Mesendoderm (in vitro differentiated cells): ENCODE measurements at regions not wholly inside any gene's neighbourhood (a gene's known extent, or its start where the extent isn't known, plus 50 kb on each side); places are given as distances from the start of the nearest gene placed in this dataset.

Source experiments
- DNase-seq: peaks from one replicate; pipeline ENCODE4 v3.0.0; 2013
- H2AK5ac ChIP-seq: 2 replicates; pipeline ENCODE4 v1.6.1; 2013; ENCODE audit warnings: low read length, inconsistent platforms
- H2BK120ac ChIP-seq: 2 replicates; pipeline ENCODE4 v1.6.1; 2013; ENCODE audit warnings: low read depth, mild to moderate bottlenecking, low read length, moderate library complexity, mixed read lengths
- H2BK15ac ChIP-seq: replicated peaks from 2 replicates; pipeline ENCODE4 v1.6.1; 2013; ENCODE audit warnings: low read depth, mild to moderate bottlenecking, moderate library complexity
- H2BK5ac ChIP-seq: 2 replicates; pipeline ENCODE4 v1.6.1; 2013; ENCODE audit warnings: low read length, inconsistent platforms
- H3K18ac ChIP-seq: 2 replicates; pipeline ENCODE4 v1.6.1; 2013; ENCODE audit warnings: mild to moderate bottlenecking, low read length, mixed read lengths
- H3K23ac ChIP-seq: one replicate; pipeline ENCODE4 v1.6.1; 2013; ENCODE audit warnings: low read length
- H3K27ac ChIP-seq: 2 replicates; pipeline ENCODE4 v1.5.1; 2013; ENCODE audit warnings: low read depth, mild to moderate bottlenecking, inconsistent platforms, low read length, moderate library complexity
- H3K27me3 ChIP-seq: 2 replicates; pipeline ENCODE4 v1.6.1; 2013; ENCODE audit warnings: low read length, control low read depth, mild to moderate bottlenecking, inconsistent platforms; ENCODE audit not compliant: insufficient read depth, poor library complexity
- H3K36me3 ChIP-seq: 2 replicates; pipeline ENCODE4 v1.6.1; 2013; ENCODE audit warnings: low read length, inconsistent platforms; ENCODE audit not compliant: control insufficient read depth, insufficient read depth
- H3K4ac ChIP-seq: one replicate; pipeline ENCODE4 v1.6.1; 2013; ENCODE audit warnings: low read depth, mild to moderate bottlenecking, low read length, moderate library complexity
- H3K4me1 ChIP-seq: 2 replicates; pipeline ENCODE4 v1.6.1; 2013; ENCODE audit warnings: low read depth, low read length, inconsistent platforms; ENCODE audit not compliant: control insufficient read depth
- H3K4me2 ChIP-seq: 2 replicates; pipeline ENCODE4 v1.6.1; 2013; ENCODE audit warnings: low read length
- H3K4me3 ChIP-seq: 2 replicates; pipeline ENCODE4 v1.5.1; 2013; ENCODE audit warnings: mild to moderate bottlenecking, low read length
- H3K56ac ChIP-seq: one replicate; pipeline ENCODE4 v1.6.1; 2013; ENCODE audit warnings: low read length
- H3K79me1 ChIP-seq: 2 replicates; pipeline ENCODE4 v1.6.1; 2013; ENCODE audit warnings: low read length, inconsistent platforms
- H3K79me2 ChIP-seq: 2 replicates; pipeline ENCODE4 v1.6.1; 2013; ENCODE audit warnings: mild to moderate bottlenecking, low read length; ENCODE audit not compliant: control insufficient read depth, insufficient read depth
- H3K9ac ChIP-seq: 2 replicates; pipeline ENCODE4 v1.6.1; 2013; ENCODE audit warnings: low read length, inconsistent platforms
- H4K5ac ChIP-seq: one replicate; pipeline ENCODE4 v1.6.1; 2013; ENCODE audit warnings: low read length
- H4K8ac ChIP-seq: one replicate; pipeline ENCODE4 v1.6.1; 2013; ENCODE audit warnings: low read depth, mild to moderate bottlenecking, control low read depth, low read length, moderate library complexity
- WGBS: extraction: QIAGEN DNeasy Blood & Tissue Kit; methylation state at CpG from one replicate; pipeline ENCODE4 v1.1.7; 2013; ENCODE audit warnings: low lambda C conversion rate, missing lambda C conversion rate; ENCODE audit not compliant: insufficient coverage; ENCODE audit errors: extremely low coverage; 5-methylcytosine and 5-hydroxymethylcytosine counted together

DNA sequence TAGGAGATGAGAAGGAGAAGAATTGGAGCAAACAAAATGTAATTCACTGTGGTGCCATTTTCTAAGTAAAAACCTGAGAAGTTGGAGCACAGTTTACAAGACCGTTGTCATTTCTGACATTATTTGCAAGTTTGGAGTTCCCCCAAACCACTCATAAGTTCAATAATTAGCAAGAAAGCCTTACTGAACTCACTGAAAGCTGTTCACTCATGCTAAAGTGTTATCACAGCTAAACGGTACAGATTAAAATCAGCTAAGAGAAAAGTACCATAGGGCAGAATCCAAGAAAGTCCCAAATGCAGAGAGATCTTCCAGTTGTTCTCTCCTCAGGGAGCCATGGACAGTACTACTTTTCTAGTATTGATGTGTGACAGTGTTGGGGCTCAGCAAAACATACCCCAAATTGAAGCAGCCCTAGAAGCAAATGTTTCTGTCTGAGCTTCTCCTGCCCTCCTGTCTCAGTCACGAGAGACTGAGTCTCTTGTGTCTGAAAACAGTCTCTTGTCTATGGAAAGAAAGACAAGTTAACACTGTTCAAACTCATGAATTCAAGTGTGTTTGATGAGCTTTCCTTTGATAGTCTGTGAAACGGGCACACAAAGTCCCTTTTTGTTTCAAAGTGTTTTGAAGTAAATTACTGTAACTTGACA, 221.2 kb downstream of the GABRG2 start:
- Histone ChIP-seq H2BK5ac (no peak overlapping the region), H3K79me2 (no peaks in the 10 kb centered on the region), H4K8ac (no peak overlapping the region), H3K4me3 (no peak overlapping the region), H3K4me2 (no peak overlapping the region), H3K27ac (no peak overlapping the region), H4K5ac (no peak overlapping the region), H2BK15ac (peak overlapping the region; percentile 94), H3K18ac (no peak overlapping the region), H3K27me3 (no peaks in the 10 kb centered on the region), H3K23ac (no peak overlapping the region), H3K4ac (no peak overlapping the region), H3K36me3 (no peaks in the 10 kb centered on the region), H2AK5ac (no peak overlapping the region), H3K9ac (no peak overlapping the region), H3K79me1 (no peaks in the 10 kb centered on the region), H3K4me1 (peaks cover 5% of the 10 kb centered on the region), H3K56ac (no peak overlapping the region), H2BK120ac (no peak overlapping the region)
- WGBS = no CpG with 5 or more reads among the region's 4 CpGs
- no peak for DNase-seq

DNA sequence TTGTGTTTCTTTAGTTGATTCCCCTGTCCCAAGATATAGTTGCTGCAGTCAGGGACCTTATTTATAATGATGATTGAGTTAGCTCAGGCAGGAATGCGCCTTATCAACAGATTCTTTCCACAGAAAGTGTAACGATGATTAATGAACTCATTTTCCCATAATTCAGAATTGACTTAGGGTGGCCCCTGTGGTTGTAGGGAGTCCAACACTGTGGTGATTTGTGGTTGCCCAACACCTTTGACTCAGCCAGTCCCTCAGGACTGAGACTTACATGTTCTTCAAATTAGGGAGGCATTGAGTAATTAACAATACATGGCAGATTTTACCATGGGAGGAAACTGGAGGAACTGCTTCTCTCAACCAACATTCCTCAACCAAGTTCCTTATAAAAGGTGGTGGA, 221.9 kb downstream of the GABRG2 start:
- no peak for DNase-seq
- Histone ChIP-seq H2BK5ac (no peak overlapping the region), H3K36me3 (no peaks in the 10 kb centered on the region), H2BK120ac (no peak overlapping the region), H3K27me3 (no peaks in the 10 kb centered on the region), H3K9ac (no peak overlapping the region), H3K79me1 (no peaks in the 10 kb centered on the region), H3K79me2 (no peaks in the 10 kb centered on the region), H2BK15ac (no peak overlapping the region), H4K5ac (no peak overlapping the region), H3K56ac (peak overlapping the region; percentile 2), H3K23ac (no peak overlapping the region), H3K4me3 (no peak overlapping the region), H3K27ac (no peak overlapping the region), H3K4ac (no peak overlapping the region), H4K8ac (no peak overlapping the region), H3K18ac (no peak overlapping the region), H3K4me2 (no peak overlapping the region), H3K4me1 (peaks cover 5% of the 10 kb centered on the region), H2AK5ac (no peak overlapping the region)
- WGBS = no CpG with 5 or more reads among the region's 2 CpGs

DNA sequence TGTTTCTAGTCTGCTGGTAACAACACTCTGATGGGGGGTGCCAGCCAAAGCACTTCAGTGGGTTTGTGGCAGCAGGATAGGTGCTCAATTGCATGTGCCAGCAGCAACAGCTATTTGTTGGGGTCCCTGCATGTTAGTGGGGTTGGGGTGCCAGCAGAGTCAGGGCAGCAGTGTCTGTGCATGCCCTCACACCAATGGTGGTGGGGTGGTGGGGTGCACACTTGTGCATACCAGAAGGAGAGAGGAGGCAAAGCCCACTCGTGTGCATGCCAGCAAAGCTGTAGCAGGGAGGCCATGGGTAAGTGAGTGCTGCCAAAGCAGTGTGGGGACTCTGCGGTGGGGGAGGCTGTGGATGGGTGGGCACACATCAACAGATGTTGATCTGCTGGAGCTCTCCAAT, 232.2 kb downstream of the GABRG2 start:
- no peaks in the 10 kb centered on the region for H3K4me1 ChIP-seq
- no peak overlapping the region for H3K18ac ChIP-seq
- H3K79me2 ChIP-seq = no peaks in the 10 kb centered on the region
- DNase-seq = no peak
- H3K36me3 ChIP-seq = no peaks in the 10 kb centered on the region
- H3K4me3 ChIP-seq = no peak overlapping the region
- H2AK5ac ChIP-seq = no peak overlapping the region
- no peak overlapping the region for H3K4me2 ChIP-seq
- H3K4ac ChIP-seq = no peak overlapping the region
- no CpG with 5 or more reads among the region's 2 CpGs for WGBS
- no peaks in the 10 kb centered on the region for H3K79me1 ChIP-seq
- no peak overlapping the region for H3K56ac ChIP-seq
- H2BK120ac ChIP-seq = no peak overlapping the region
- no peak overlapping the region for H3K9ac ChIP-seq
- no peak overlapping the region for H4K5ac ChIP-seq
- no peak overlapping the region for H3K27ac ChIP-seq
- H3K23ac ChIP-seq = no peak overlapping the region
- no peak overlapping the region for H2BK15ac ChIP-seq
- H2BK5ac ChIP-seq = no peak overlapping the region
- no peak overlapping the region for H4K8ac ChIP-seq
- H3K27me3 ChIP-seq = no peaks in the 10 kb centered on the region

- H2BK5ac ChIP-seq = no peak overlapping the region
- no peak overlapping the region for H3K27ac ChIP-seq
- no peaks in the 10 kb centered on the region for H3K79me1 ChIP-seq
- H4K8ac ChIP-seq = no peak overlapping the region
- H3K27me3 ChIP-seq = no peaks in the 10 kb centered on the region
- no peaks in the 10 kb centered on the region for H3K79me2 ChIP-seq
- H2BK120ac ChIP-seq = no peak overlapping the region
- no peak overlapping the region for H3K18ac ChIP-seq
- no peak overlapping the region for H4K5ac ChIP-seq
- no peaks in the 10 kb centered on the region for H3K36me3 ChIP-seq
- no peaks in the 10 kb centered on the region for H3K4me1 ChIP-seq
- DNase-seq = no peak
- no peak overlapping the region for H2BK15ac ChIP-seq
- no peak overlapping the region for H3K4me2 ChIP-seq
- no peak overlapping the region for H3K4ac ChIP-seq
- no peak overlapping the region for H3K9ac ChIP-seq
- no peak overlapping the region for H3K4me3 ChIP-seq
- H3K23ac ChIP-seq = no peak overlapping the region
- no peak overlapping the region for H3K56ac ChIP-seq
- no peak overlapping the region for H2AK5ac ChIP-seq
These were observed 233.8 kb downstream of the GABRG2 start for GRCh38 chr5:162301356-162301755.

- Histone ChIP-seq H3K23ac (no peak overlapping the region), H2BK5ac (no peak overlapping the region), H3K27ac (no peak overlapping the region), H2AK5ac (no peak overlapping the region), H3K18ac (no peak overlapping the region), H2BK120ac (no peak overlapping the region), H2BK15ac (no peak overlapping the region), H3K4me1 (no peaks in the 10 kb centered on the region), H3K4ac (no peak overlapping the region), H3K27me3 (no peaks in the 10 kb centered on the region), H3K79me1 (no peaks in the 10 kb centered on the region), H4K8ac (no peak overlapping the region), H3K9ac (no peak overlapping the region), H4K5ac (no peak overlapping the region), H3K79me2 (no peaks in the 10 kb centered on the region), H3K4me3 (no peak overlapping the region), H3K4me2 (no peak overlapping the region), H3K36me3 (no peaks in the 10 kb centered on the region), H3K56ac (no peak overlapping the region)
- no CpG with 5 or more reads among the region's 3 CpGs for WGBS
- peak; percentile 56 for DNase-seq
These were observed 255.9 kb downstream of the GABRG2 start for GRCh38 chr5:162323466-162323865.

- no peak overlapping the region for H3K56ac ChIP-seq
- no peak overlapping the region for H2BK15ac ChIP-seq
- no CpG with 5 or more reads among the region's 3 CpGs for WGBS
- no peaks in the 10 kb centered on the region for H3K36me3 ChIP-seq
- H4K8ac ChIP-seq = no peak overlapping the region
- no peak overlapping the region for H3K9ac ChIP-seq
- H3K4me1 ChIP-seq = no peaks in the 10 kb centered on the region
- H3K18ac ChIP-seq = no peak overlapping the region
- DNase-seq = no peak
- H4K5ac ChIP-seq = no peak overlapping the region
- H3K4ac ChIP-seq = no peak overlapping the region
- H3K23ac ChIP-seq = no peak overlapping the region
- no peak overlapping the region for H2BK5ac ChIP-seq
- H3K4me2 ChIP-seq = no peak overlapping the region
- no peaks in the 10 kb centered on the region for H3K27me3 ChIP-seq
- H3K4me3 ChIP-seq = no peak overlapping the region
- no peaks in the 10 kb centered on the region for H3K79me1 ChIP-seq
- H2BK120ac ChIP-seq = no peak overlapping the region
- H3K27ac ChIP-seq = no peak overlapping the region
- H2AK5ac ChIP-seq = no peak overlapping the region
- H3K79me2 ChIP-seq = no peaks in the 10 kb centered on the region
These were observed 256.8 kb downstream of the GABRG2 start for GRCh38 chr5:162324328-162324727.
